CD4-positive, alpha-beta T cell treated with Interleukin-6 for 4 hours (primary cell): ENCODE measurements at regions not wholly inside any gene's neighbourhood (a gene's known extent, or its start where the extent isn't known, plus 50 kb on each side); places are given as distances from the start of the nearest gene placed in this dataset.

Experiments
- DNase-seq: peaks from one replicate; pipeline ENCODE4 v3.0.0-alpha.2; 2020; ENCODE audit warnings: mixed read lengths

DNA sequence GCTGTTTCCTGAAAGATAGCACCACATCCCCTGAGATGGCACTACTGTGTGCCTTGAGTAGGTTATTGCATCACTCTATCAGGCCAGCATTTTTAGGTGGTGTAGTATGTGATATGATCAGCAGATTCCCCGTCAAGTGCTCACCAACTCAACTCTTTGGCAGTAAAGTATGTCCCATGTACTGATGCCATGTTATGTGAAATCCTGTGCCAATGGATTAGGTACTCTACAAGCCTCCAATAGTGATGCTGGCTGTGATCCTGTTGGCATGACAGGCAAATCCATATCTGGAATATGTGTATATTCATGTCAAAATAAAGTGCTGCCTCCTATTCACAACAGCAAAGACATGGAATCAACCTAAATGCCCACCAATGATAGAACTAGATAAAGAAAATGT is 137.2 kb upstream of the CAMK1G start:
- no peak for DNase-seq

- no peak for DNase-seq
Observed at GRCh38 chr1:209454340-209454994, 129.0 kb upstream of the CAMK1G start.

DNA sequence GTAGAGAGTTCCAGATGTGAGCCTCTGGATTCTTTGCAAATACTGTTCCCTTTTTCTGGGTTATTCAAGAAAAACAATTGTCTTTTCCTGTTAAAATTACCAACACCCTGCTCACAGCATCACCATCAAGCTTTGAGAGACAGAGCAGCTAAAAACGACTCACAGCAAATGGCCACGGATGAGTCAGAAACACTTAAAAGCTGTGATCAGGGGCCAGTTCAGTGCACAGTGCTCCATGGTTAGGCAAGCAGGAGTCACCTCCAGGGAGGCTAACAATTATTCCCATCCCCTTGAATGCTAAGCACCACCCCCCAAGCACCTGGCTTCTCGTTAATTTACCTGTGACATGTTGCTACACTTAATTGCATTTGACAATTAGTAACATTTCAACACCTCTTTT is 128.4 kb upstream of the CAMK1G start:
- DNase-seq = no peak

- no peak for DNase-seq
Observed at GRCh38 chr1:209455661-209456358, 127.7 kb upstream of the CAMK1G start.

DNA sequence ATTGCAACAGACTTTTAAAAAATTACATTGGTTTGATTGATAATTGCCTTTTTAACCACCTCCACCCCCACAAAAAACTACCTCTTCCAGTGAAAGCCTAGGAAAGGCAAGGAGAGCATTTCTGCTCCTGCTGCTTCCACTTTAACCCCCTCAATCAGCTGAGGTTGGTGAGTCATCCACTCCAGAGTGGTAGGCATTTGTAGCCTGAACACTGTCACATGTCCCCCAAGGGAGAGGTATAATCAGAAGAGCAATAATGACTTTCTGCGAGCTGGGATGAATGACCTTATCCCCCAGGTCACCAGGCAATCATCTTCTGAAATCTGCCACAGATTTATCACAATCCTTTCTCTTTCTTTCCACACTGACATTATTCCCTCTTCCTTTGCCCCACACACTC is 126.6 kb upstream of the CAMK1G start:
- no peak for DNase-seq

DNA sequence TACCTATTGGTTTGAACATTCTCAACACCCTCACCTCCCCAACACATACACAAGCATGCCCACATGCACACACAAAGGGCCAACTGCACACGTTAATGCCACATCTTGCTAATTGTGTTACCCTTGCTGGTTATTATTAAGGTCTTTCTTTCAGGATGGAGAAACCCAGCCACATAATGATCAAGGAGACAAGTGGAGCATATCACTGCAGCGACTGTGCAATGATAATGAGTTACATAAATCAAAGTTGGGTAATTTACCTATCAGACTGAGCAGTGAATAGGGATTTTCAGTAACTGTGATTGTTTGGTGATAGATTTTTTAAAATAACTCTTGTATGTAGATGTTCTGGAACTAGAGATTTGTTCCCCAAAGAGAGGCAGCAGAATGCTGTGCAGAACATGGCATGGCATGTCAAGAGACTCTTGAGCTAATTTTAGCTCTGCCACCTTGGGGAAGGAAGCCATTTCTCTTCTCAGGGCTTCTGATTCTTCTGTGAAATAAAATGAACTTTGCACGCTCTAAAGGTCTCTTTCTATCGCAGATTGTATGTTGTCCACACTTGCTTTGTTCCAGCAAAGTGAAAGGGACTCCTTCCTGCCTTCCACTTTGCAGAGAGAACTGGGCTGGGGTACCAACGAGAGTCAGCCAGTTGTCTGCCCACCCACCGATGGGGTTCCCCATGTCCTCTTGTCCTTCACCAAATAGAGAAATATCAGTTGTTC is 126.0 kb upstream of the CAMK1G start:
- DNase-seq = no peak

DNA sequence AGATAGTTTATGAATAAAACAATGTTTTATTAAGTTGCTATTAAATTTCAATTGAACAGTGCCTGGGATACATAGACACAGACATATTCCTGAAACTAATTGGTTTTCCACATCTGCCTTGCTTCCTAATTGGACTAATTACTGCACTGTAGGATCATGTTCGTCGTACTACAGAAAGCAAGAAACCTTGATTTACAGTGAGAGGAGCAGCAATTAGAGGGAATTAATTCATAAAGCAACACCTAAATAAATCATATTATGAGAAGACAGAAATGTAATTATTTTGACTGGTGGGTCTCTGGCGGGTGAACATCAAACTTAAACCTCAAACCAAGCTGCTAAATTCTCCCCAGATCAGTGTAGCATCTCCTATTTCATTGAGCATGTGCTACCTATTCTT is 124.6 kb upstream of the CAMK1G start:
- no peak for DNase-seq

- DNase-seq = no peak
Observed at GRCh38 chr1:209461168-209461567, 122.3 kb upstream of the CAMK1G start.

GRCh38 chr1:209462433-209462832 is 121.1 kb upstream of the CAMK1G start:
- no peak for DNase-seq

- DNase-seq = no peak
Observed at GRCh38 chr1:209463441-209463840, 120.1 kb upstream of the CAMK1G start.

DNA sequence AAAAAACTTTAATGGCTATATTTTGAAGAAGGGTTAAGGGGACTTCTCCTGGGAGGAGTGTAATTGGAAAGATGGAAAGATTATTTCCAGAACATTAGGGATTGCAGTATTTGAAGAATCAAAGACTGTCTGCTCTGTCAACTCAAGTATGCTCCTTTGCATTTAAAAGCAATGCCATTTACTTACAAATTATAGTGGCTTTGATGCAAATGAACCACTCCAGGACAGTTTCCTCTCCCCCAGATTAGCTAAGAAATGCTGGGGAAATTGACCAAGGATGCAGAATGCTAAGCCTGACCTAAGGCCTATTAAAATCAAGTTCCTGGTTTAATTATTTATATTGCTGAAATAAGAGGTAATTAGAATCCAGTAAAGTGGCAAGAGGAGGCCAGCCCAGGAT is 110.5 kb upstream of the CAMK1G start:
- no peak for DNase-seq

DNA sequence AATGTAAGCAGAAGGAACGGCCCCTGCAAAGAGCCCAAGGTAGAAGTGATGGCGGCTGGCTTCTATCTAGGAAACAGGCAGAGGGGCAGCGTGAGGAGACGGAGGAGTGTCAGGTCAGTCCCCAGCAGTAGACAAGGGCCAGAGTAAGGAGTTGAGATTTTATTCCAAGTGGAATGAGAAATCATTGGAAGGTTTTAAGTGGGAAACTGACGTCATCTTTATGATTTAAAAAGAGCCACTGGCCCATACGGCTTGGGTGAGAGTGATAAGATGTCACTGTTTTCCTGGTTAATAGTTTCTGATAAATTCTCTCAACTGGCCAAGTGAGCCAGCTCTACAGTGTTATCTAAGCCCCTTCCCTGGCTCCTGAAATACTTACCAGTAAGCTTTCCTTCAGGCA is 103.2 kb upstream of the CAMK1G start:
- DNase-seq = no peak

- DNase-seq = no peak
Observed at GRCh38 chr1:209483691-209484090, 99.8 kb upstream of the CAMK1G start.

DNA sequence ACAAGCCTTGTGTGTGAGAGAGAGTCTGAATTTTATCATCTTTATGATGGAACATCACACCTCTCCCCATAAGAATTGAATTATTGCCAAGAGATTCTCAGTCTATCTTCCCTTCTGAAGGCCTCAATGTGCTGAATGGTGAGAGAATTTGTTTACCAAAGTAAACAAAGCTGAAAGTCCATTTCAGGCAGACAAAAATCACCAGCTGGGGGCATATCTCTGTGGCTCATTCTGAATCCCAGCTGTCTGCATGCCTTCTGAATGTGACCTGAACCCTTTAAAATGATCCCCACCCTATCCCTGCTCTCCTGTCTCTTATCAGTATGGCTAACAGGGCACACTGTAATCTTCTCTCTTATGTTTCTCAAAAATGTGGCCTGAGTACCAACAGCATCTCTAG is 99.1 kb upstream of the CAMK1G start:
- no peak for DNase-seq

DNA sequence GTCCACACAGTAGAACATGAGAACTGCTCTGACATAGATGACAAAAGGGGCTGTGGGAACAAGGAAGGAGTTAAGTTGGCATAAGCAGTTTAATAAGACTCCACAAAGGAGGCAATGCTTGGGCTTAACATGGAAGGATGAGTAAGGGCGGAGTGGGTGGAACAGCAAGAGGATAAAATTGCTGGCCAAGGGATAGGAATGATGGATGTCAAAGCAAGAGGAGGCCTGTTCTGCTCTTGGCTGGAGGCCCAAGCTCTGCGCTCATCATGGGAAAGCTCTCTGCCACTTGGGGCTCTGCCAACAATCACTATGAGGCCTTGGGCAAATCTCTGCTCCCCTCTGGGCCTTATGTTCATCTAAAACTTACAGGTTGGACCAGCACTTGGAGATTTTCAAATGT is 98.3 kb upstream of the CAMK1G start:
- DNase-seq = no peak

DNA sequence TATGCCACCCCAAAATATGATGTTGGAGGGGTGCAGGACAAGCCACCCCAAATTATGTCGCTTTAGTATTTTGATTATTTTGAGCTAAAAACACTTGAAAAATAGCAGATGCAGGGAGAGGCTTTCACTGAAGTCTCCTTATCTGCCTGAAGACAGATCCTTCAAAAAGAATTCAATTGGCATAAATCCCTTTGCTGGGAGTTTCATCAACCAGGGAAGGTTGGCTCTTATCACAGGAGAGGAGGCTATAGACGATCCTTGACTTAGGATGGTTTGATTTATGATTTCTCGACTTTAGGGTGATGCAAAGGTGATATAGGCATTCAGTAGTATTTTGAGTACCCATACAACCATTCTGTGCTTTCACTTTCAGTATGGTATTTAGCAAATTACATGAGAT is 97.8 kb upstream of the CAMK1G start:
- no peak for DNase-seq

GRCh38 chr1:209486861-209487593 is 96.5 kb upstream of the CAMK1G start:
- no peak for DNase-seq

GRCh38 chr1:209490013-209490412 is 93.5 kb upstream of the CAMK1G start:
- DNase-seq = no peak

DNA sequence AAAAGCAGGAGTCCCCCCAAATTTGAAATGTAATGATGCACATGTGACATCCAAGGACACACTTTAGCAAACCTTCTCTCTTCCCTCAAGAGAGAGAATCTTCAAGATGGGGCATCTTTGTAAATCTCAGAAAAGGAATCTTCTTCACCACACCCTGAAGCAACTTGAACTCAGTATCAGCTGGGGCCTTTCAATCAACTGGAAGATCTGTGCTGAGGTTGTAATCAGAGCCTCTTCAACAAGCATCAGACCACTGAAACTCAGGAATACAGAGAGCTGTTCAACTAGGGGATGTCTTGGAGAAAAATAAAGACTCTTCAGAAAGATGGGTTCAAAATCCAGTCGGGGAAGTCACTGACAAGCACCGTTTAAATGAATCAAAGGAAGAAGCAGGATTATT is 92.5 kb upstream of the CAMK1G start:
- DNase-seq = no peak

DNA sequence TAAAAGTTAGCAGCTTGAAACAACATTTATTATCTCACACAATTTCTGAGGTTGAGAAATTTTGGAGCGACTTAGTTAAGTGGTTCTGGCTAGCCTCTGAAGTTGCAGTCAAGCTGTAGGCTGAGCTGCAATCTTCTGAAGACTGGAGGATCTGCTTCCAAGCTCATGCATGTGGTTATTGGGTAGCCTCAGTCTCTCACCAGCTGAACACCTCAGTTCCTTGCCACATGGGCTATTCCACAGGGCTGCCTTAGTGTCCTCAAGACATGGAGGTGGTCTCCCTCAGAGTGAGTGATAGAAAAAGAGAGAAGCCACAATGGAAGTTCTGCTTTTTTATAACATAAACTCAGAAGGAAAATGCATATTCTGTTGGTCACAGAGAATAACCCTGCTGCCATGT is 92.0 kb upstream of the CAMK1G start:
- no peak for DNase-seq

DNA sequence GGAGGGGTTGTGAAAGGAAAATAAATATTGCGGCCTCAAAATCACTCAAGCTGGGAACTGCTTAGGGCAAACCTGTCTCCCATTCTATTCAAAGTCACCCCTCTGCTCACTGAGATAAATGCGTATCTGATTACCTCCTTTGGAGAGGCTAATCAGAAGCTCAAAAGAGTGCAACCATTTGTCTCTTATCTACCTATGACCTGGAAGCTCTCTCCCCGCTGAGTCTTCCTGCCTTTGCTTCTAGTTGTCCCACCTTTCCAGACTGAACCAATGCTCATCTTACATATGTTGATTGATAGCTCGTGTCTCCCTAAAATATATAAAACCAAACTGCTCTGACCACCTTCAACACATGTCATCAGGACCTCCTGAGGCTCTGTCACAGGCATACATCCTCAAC is 91.6 kb upstream of the CAMK1G start:
- no peak for DNase-seq

DNA sequence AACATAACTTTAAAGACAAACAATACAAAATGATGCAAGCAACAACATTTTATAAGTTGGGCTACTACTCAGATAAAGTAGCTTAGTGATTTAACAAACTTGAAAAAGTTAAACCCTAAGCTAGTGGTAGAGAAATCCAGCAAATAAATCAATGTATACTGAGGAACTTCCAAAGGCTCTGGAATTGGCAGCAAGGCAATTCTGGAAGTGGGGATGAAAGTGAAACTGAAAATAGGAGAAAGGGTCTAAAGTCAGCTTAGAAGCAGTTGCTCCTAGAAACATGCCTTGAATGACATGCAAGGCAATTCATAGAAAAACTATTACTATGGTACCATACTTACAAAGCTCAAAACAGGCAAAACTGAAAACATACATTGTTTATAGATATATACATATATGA is 90.0 kb upstream of the CAMK1G start:
- no peak for DNase-seq

- DNase-seq = no peak
Observed at GRCh38 chr1:209497729-209498128, 85.8 kb upstream of the CAMK1G start.

- DNase-seq = no peak
Observed at GRCh38 chr1:209500993-209501392, 82.5 kb upstream of the CAMK1G start.
